GM06990 (cell line): ENCODE measurements at regions not wholly inside any gene's neighbourhood (a gene's known extent, or its start where the extent isn't known, plus 50 kb on each side); places are given as distances from the start of the nearest gene placed in this dataset.

Experiments
- DNase-seq: peaks from one replicate; pipeline ENCODE4 v3.0.0-alpha.2; 2011; ENCODE audit not compliant: insufficient read length; ENCODE audit errors: extremely low read depth
- H3K27me3 ChIP-seq: replicated peaks from 2 replicates; pipeline ENCODE4 v1.6.0; 2011; ENCODE audit warnings: low read length; ENCODE audit not compliant: control insufficient read depth, insufficient read depth
- H3K36me3 ChIP-seq: 2 replicates; pipeline ENCODE4 v1.5.1; 2011; ENCODE audit warnings: low read length; ENCODE audit not compliant: control insufficient read depth, insufficient read depth
- H3K4me3 ChIP-seq: replicated peaks from 2 replicates; pipeline ENCODE4 v1.5.1; 2011; ENCODE audit warnings: low read depth, mild to moderate bottlenecking, control low read depth, low read length
- TF ChIP-seq, protein P1 (sequence below): IDR thresholded peaks from 2 replicates; pipeline ENCODE4 v1.5.1; 2011; ENCODE audit warnings: low read length, control low read depth, mild to moderate bottlenecking, inconsistent platforms; ENCODE audit not compliant: insufficient read depth, poor library complexity, severe bottlenecking

DNA sequence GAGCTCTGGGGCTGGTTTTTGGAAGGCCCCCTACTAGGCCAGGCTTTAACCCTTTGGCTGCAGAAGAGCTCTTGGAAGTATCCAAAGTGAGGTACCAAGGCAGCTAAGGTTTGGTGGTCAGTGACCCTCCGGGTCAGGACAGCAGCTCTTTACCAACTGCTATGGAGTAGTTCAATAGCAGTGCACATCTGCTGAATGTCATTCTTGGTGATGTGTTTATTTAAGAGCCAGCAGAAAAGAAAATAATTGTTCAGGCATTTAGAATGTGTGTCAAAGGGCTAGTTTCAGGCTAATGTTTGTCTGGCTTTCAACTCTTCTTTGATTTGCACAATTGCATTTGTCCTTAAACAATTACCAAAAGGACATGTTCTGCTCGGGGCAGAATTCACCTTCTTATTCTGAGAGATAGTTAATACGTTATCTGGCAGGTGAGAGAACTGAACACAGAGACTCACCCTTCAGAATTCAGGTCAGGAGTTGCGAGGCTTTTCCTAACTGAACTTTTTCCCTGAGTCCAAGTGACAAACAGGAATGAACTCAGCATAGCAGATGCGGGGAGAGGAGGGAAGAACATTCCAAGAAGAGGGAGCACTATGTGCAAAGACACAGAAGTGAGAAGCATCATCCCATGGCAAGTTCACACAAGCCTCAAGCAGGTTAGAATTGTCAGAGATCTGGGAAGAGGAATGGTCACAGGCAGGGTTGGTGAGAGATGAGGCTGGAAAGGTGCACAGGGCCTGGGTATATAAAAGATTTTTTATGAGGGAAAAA is 556.7 kb upstream of the TLE4 start:
- H3K4me3 ChIP-seq: no peak overlapping the region
- no peaks in the 10 kb centered on the region for H3K27me3 ChIP-seq
- no peaks in the 10 kb centered on the region for H3K36me3 ChIP-seq
- TF ChIP-seq, protein P1, sequence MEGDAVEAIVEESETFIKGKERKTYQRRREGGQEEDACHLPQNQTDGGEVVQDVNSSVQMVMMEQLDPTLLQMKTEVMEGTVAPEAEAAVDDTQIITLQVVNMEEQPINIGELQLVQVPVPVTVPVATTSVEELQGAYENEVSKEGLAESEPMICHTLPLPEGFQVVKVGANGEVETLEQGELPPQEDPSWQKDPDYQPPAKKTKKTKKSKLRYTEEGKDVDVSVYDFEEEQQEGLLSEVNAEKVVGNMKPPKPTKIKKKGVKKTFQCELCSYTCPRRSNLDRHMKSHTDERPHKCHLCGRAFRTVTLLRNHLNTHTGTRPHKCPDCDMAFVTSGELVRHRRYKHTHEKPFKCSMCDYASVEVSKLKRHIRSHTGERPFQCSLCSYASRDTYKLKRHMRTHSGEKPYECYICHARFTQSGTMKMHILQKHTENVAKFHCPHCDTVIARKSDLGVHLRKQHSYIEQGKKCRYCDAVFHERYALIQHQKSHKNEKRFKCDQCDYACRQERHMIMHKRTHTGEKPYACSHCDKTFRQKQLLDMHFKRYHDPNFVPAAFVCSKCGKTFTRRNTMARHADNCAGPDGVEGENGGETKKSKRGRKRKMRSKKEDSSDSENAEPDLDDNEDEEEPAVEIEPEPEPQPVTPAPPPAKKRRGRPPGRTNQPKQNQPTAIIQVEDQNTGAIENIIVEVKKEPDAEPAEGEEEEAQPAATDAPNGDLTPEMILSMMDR: no peak
- DNase-seq: no peak

DNA sequence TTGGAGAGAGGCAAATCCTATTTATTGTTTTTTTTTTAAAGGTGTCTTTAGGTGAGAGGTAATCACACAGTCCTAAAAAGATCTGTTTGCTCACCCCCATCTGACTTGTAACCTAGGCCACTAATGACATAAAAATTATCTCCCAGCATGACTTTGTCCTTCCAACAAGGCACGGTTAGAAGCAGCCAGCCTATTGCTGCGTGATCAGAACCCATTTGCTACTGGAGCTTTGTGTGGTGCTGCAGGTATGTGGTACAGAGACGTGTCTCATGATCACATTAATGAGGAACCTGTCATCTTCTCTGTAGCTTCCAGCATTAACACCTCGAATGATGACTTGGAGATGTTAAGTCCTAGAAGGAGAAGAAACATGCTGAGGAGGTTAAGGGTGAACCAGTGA is 555.8 kb upstream of the TLE4 start:
- no peaks in the 10 kb centered on the region for H3K36me3 ChIP-seq
- no peak overlapping the region for H3K4me3 ChIP-seq
- no peaks in the 10 kb centered on the region for H3K27me3 ChIP-seq
- DNase-seq: no peak
- TF ChIP-seq, protein P1: no peak

DNA sequence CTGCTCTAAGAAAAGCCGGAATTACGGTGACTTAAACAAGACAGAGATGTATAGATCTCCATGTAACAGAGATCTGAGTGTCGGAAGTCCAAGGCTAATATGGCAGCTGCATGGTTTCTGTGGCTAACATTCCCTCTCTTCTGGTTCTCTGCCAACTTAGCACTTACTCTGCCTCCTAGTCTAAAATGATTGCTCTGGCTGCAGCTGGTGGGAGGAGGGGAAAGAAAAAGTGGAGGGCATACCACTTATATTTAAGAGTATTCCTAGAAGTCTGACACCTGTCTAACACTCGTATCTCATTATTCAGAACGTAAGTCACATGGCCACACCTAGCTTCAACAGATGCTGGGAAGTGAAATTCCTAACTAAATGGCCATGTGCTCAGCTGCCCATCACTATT is 551.5 kb upstream of the TLE4 start:
- no peaks in the 10 kb centered on the region for H3K36me3 ChIP-seq
- DNase-seq: no peak
- TF ChIP-seq, protein P1: no peak
- no peak overlapping the region for H3K4me3 ChIP-seq
- no peaks in the 10 kb centered on the region for H3K27me3 ChIP-seq

GRCh38 chr9:79021084-79021483 is 550.7 kb upstream of the TLE4 start:
- H3K36me3 ChIP-seq: no peaks in the 10 kb centered on the region
- DNase-seq: no peak
- no peak overlapping the region for H3K4me3 ChIP-seq
- TF ChIP-seq, protein P1: no peak
- no peaks in the 10 kb centered on the region for H3K27me3 ChIP-seq

DNA sequence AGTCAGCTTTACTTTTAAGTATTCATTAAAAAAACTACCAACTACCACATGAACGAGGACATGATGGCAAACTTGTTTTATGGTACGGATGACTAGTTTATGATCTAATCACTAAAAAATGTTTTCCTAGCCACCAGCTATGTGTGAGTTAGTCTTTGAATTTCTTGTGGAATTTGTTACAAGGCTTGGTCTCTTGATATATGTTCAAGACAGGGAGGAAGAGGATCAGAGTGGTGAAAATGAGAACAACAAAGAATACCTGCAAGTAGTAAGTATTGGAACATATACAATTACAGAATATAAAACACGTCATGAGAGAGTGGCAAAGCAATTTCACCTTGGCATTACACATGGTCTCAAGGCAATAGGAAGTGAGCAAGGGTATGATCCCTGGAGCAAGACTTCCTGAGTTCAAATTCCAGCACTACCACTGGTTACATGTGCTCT is 548.6 kb upstream of the TLE4 start:
- no peak for DNase-seq
- Histone ChIP-seq H3K27me3 (no peaks in the 10 kb centered on the region), H3K4me3 (no peak overlapping the region), H3K36me3 (no peaks in the 10 kb centered on the region)
- TF ChIP-seq, protein P1: no peak
